Neural crest cell (in vitro differentiated cells): ENCODE measurements at regions not wholly inside any gene's neighbourhood (a gene's known extent, or its start where the extent isn't known, plus 50 kb on each side); places are given as distances from the start of the nearest gene placed in this dataset.

ENCODE experiments used
- DNase-seq: peaks from one replicate; pipeline ENCODE4 v3.0.0; 2021; ENCODE audit warnings: low read depth, mixed read lengths, low spot score
- H3K27ac Mint-ChIP-seq: one replicate; pipeline ENCODE4 v1.8.0; 2021; ENCODE audit warnings: mild to moderate bottlenecking, mixed read lengths; ENCODE audit not compliant: unreplicated experiment
- H3K27me3 Mint-ChIP-seq: 2 replicates; pipeline ENCODE4 v1.8.0; 2021; ENCODE audit warnings: low read depth, mild to moderate bottlenecking, mixed read lengths
- H3K36me3 Mint-ChIP-seq: 2 replicates; pipeline ENCODE4 v1.8.0; 2021; ENCODE audit warnings: low read depth, mild to moderate bottlenecking, mixed read lengths
- H3K4me1 Mint-ChIP-seq: 2 replicates; pipeline ENCODE4 v1.8.0; 2021; ENCODE audit warnings: mixed read lengths
- H3K4me3 Mint-ChIP-seq: one replicate; pipeline ENCODE4 v1.8.0; 2021; ENCODE audit warnings: mild to moderate bottlenecking, mixed read lengths
- H3K9me3 Mint-ChIP-seq: 2 replicates; pipeline ENCODE4 v1.8.0; 2021; ENCODE audit warnings: mixed read lengths
- CTCF ChIP-seq: fragments of 200-600 bp; sonication (generic); conservative IDR thresholded peaks from 2 replicates; pipeline ENCODE4 v1.5.0; 2021; ENCODE audit warnings: antibody characterized with exemption, mild to moderate bottlenecking

DNA sequence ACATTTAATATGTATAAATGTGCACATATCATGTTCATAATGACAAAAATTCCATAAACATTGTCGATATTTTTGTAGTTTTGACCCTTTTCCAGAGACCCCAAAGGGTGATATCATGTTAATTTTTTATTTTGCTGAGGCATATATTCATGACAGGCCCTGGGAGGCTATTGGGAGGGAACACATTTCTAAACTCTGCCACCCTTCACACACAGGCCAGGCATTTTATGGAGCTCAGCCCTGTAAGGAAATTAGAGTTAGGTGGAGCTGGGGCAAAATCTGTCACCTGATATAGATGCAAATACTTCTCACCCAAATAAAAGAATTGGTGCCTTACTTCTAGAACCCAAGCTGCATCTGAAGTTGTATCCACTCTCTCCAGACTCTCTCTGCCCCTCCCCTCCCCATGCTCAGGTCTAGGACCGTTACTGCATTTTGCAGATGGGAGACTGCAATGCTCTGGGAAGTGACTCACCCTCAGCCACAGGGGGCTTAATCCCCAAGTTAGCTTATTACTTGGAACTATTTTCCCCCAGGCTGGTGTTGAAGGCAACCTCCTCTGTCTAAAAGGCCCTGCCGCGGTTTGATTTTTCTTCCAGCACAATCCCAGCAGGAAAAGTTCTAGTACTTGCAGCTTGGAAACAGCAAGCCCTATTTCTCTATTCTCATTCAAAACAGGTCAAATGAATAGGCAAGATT lies 238.9 kb downstream of the EMP1 start:
- H3K9me3 Mint-ChIP-seq: no peaks in the 10 kb centered on the region
- DNase-seq: no peak
- no peaks in the 10 kb centered on the region for H3K4me1 Mint-ChIP-seq
- H3K36me3 Mint-ChIP-seq: no peaks in the 10 kb centered on the region
- H3K27ac Mint-ChIP-seq: no peak overlapping the region
- H3K4me3 Mint-ChIP-seq: no peak overlapping the region
- TF ChIP-seq CTCF: no peak
- peaks cover 3% of the 10 kb centered on the region for H3K27me3 Mint-ChIP-seq

GRCh38 chr12:13433768-13434167 lies 237.2 kb downstream of the EMP1 start:
- Mint-ChIP-seq H3K27ac (no peak overlapping the region), H3K36me3 (no peaks in the 10 kb centered on the region), H3K9me3 (peaks cover 6% of the 10 kb centered on the region), H3K4me3 (no peak overlapping the region), H3K27me3 (peaks cover 3% of the 10 kb centered on the region), H3K4me1 (no peaks in the 10 kb centered on the region)
- DNase-seq: no peak
- TF ChIP-seq CTCF: peak; percentile 16

- H3K27me3 Mint-ChIP-seq: peaks cover 2% of the 10 kb centered on the region
- H3K36me3 Mint-ChIP-seq: no peaks in the 10 kb centered on the region
- H3K4me3 Mint-ChIP-seq: no peak overlapping the region
- no peak for DNase-seq
- H3K4me1 Mint-ChIP-seq: no peaks in the 10 kb centered on the region
- no peak for TF ChIP-seq CTCF
- H3K27ac Mint-ChIP-seq: no peak overlapping the region
- H3K9me3 Mint-ChIP-seq: peaks cover 16% of the 10 kb centered on the region
Measured at GRCh38 chr12:13431041-13431440, 234.5 kb downstream of the EMP1 start.

DNA sequence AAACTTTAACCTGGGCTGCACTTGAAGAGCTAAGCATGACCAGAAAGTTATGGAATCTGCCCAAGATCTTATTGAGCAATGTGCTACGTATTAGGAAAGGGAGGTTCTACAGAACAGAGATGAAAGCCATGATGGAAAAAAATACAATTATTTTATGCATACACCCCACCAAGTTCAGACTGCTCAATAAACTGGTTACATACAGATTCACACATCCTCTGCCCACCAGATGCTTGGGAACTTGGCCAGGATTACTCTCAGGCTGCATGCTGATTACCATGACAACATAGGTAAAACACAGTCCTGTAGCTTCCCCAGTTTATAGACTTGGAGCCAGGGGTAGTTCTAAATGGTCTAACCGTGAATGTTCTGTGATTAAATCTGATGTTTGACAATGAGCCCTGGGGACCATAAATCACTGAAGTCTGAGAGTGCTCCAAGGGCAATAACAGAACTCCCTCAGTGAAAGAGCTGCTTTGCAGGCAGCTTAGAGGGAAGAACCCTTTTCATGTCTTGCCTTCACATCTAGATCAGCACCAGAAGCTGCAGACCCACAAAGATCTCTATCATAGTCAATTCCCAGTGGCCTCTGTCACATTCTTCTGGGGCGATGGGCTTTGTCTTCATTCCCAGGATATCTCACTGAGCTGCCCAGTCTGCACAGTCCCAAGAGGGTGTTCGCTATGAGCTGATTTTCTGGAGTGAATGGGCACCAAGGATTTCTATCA lies 232.2 kb downstream of the EMP1 start:
- DNase-seq: no peak
- Mint-ChIP-seq H3K4me1 (no peaks in the 10 kb centered on the region), H3K4me3 (no peak overlapping the region), H3K36me3 (no peaks in the 10 kb centered on the region), H3K27ac (no peak overlapping the region), H3K9me3 (peaks cover 16% of the 10 kb centered on the region), H3K27me3 (no peaks in the 10 kb centered on the region)
- TF ChIP-seq CTCF: no peak

DNA sequence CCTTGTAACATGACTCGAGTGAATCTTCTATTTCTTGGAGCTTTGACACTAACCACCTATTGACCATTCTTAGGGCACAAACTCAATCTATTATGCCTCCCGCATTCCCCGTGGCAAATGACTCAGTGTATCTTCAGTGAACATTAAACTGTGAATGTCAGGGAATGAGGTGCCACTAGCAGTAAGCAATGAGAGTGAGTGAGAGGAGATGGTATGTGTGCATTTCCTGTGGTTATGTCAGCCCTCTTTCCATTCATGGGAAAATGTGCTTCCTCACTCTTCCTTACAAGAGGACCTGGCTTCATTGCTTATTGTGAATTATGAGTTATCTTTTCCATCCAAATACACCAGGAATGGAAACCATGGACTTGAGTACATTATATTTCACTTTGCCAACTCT lies 229.2 kb downstream of the EMP1 start:
- no peaks in the 10 kb centered on the region for H3K27me3 Mint-ChIP-seq
- H3K9me3 Mint-ChIP-seq: peaks cover 16% of the 10 kb centered on the region
- no peak overlapping the region for H3K4me3 Mint-ChIP-seq
- no peak for TF ChIP-seq CTCF
- no peaks in the 10 kb centered on the region for H3K4me1 Mint-ChIP-seq
- H3K27ac Mint-ChIP-seq: no peak overlapping the region
- no peak for DNase-seq
- no peaks in the 10 kb centered on the region for H3K36me3 Mint-ChIP-seq
